LNCAP (cell line): ENCODE measurements at regions not wholly inside any gene's neighbourhood (a gene's known extent, or its start where the extent isn't known, plus 50 kb on each side); places are given as distances from the start of the nearest gene placed in this dataset.

Experiments
- CTCF ChIP-seq: fragments of 450-650 bp; IDR thresholded peaks from 2 replicates; pipeline ENCODE4 v1.5.1; 2017; ENCODE audit warnings: mild to moderate bottlenecking

GRCh38 chr6:168243812-168244376, 75.7 kb downstream of the DACT2 start:
- no peak for TF ChIP-seq CTCF

- no peak for TF ChIP-seq CTCF
These were observed 76.7 kb downstream of the DACT2 start for GRCh38 chr6:168242940-168243225.

GRCh38 chr6:168242111-168242939, 77.3 kb downstream of the DACT2 start:
- no peak for TF ChIP-seq CTCF

- no peak for TF ChIP-seq CTCF
These were observed 79.4 kb downstream of the DACT2 start for GRCh38 chr6:168240160-168240559.

- TF ChIP-seq CTCF: no peak
These were observed 80.4 kb downstream of the DACT2 start for GRCh38 chr6:168239044-168239773.

GRCh38 chr6:168238159-168238909, 81.2 kb downstream of the DACT2 start:
- no peak for TF ChIP-seq CTCF

- no peak for TF ChIP-seq CTCF
These were observed 86.3 kb downstream of the DACT2 start for GRCh38 chr6:168232989-168233874.
